NCI-H1092 treated with DMSO at 0.1 percent for 48 hours (cell line): ENCODE measurements at regions not wholly inside any gene's neighbourhood (a gene's known extent, or its start where the extent isn't known, plus 50 kb on each side); places are given as distances from the start of the nearest gene placed in this dataset.
"Not testable (repeated sequence)": the region's sequence is repeated elsewhere in the genome, so short reads cannot be mapped to it uniquely, and the experiment has no call there.

Source experiments
- DNase-seq: peaks from one replicate; lab custom pipeline; 2025; lab: John Stamatoyannopoulos, UW

GRCh38 chr20:43404878-43405277, 52.8 kb upstream of the SRSF6 start:
- DNase-seq, result no peak

DNA sequence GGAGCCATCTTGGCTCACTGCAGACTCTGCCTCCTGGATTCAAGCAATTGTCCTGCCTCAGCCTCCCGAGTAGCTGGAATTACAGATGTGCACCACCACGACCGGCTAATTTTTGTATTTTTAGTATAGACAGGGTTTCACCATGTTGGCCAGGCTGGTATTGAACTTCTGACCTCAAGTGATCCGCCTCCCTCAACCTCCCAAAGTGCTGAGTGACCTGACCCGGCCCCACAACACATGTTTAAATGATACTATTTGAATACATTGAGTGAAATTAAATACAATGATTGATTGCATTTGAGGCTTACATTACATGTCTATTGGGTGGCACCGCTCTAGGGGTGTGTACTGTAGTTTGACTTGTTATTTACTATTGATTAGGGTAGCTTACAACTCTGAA, 56.8 kb upstream of the SRSF6 start:
- DNase-seq, result not testable (repeated sequence)

- no peak for DNase-seq
Measured at GRCh38 chr20:43398676-43399324, 58.9 kb upstream of the SRSF6 start.

DNA sequence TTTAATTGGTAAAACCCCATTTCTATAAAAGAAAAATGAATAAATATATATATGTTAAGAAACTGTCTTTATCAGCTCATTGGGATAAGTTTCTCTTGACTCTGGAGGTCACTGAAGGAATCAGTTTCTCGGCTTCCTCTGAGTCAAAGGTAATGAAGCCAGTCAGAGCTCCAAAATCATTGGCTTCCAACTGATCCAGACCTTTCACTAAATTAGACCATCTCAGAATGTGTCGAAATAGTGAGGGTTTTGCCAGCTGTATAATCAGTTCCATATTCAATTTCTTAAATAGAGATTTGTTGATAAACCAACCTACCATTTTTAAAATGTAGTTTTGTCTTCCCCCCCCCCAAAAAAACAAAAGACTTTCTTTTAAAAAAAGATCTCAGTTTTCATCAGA, 60.5 kb upstream of the SRSF6 start:
- no peak for DNase-seq

DNA sequence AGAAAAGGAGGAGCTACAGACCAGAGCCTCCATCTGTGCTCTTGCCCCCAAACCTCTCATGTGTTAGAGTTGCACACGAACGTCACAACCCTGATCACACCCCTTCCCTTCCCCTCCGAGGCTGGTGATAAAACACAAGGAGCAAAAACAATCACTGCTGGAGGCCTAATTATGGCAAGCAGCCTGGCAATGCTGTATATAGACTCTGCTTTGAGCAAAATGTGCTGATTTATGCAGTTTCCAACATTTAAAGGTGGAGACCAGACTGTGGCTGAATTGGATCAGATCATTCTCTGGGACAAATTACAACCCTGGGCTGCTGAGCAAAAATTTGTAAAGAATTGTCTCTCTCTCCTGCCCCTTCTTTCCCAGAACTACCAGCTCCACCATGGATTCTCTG, 64.6 kb upstream of the SRSF6 start:
- no peak for DNase-seq

GRCh38 chr20:43392561-43392960, 65.1 kb upstream of the SRSF6 start:
- DNase-seq, result no peak

DNA sequence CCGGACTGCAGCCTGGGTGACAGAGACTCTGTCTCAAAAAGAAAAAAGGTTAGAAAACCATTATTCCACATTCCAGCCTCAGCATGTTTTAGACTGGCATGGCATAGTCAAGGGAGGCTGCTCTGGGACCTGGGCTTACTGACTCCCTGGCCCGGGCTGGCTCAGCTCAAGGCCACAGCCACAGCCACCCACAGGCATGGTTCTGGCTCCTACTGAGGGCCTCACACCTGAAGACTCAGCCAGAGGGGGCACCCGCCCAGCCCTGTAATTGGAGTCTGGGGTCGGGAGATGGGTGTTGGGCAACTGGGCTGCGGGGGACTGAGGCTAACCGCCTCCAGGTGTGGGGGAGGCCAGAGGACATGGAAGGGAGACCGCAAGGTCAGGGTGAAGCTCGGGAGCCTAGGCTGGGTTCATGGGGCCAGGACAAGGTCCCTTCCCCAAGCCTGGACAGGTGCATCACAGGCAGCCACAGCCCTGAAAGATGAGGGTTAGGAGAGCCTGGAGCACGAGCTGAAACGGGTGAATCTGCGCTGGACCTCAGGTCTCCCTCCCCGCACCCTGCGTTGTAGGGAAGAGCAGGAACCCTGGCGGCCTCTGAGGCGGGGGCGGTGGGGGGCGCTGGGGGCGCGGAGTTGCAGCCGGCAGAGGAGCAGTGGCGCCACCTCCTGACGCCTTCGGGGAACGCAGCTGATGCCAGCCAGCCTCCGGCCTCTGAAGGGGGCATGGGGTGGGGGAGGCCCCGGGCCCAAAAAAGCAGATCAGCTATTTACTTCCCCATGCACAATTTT, 67.7 kb upstream of the SRSF6 start:
- DNase-seq, result no peak

GRCh38 chr20:43389211-43389610, 68.5 kb upstream of the SRSF6 start:
- no peak for DNase-seq

DNA sequence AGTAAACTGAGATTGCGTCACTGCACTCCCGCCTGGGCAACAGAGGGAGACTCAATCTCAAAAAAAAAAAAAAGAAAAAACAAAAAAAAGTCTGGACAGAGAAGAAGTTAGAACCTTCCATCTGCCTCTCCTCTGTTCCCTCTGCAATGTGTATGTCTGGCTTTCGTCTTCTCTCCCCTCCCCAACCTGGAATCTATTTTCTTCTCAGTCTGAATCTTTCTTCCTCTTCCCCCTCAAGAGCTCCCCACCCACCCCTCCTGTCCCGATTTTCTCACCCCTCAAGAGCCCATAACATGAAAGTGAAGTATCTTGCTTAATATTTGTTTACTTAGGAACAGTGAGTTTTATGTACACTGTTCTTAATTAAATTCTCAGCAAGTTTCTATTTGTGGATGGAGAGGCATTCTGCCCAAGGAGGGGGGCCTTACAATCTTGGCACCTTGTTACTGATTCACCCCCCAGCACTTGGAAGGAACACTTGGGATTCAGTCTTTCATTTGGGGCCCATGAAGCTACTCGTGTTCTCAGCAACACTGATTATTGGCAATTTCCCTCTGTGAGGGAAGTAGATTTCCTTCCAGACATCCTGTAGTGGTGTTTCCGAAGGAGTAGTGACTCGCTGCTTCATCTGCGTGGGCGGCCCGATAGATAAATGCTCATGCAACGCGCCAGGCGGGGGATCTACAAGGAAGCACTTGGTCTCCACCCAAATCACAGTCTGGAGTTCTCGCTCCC, 69.3 kb upstream of the SRSF6 start:
- no peak for DNase-seq

GRCh38 chr20:43387737-43388136, 70.0 kb upstream of the SRSF6 start:
- DNase-seq, result no peak

DNA sequence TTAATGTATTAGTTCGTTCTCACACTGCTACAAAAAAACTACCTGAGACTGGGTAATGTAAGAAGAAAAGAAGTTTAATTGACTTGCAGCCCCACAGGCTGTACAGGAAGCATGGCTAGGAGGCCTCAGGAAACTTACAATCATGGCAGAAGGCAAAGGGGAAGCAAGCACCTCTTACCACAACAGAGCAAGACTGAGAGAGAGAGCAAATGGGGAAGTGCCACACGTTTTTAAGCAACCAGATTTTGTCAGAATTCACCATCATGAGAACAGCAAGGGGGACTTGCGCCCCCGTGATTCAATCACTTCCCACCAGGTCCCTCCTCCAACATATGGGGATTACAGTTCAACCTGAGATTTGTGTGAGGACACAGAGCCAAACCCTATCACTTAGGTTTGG, 70.8 kb upstream of the SRSF6 start:
- DNase-seq, result no peak

DNA sequence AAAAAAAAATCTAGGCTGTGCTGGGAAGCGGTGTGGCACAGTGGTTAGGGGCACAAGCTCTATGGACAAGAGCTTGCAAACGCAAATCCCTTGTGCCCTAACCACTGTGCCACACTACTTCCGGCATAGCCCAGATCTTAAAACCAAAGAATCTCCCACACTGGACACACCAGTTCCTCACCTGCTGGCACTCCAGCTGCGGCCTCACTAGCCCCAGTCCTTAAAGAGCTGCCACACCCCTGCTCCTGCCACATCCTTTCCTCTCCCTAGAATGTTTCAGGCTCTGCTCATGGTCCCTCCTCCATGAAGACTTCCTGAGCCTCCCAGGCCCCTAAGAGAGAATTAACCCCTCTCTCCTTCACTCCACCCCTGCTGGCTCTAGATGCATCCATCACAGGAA, 71.8 kb upstream of the SRSF6 start:
- DNase-seq, result no peak

DNA sequence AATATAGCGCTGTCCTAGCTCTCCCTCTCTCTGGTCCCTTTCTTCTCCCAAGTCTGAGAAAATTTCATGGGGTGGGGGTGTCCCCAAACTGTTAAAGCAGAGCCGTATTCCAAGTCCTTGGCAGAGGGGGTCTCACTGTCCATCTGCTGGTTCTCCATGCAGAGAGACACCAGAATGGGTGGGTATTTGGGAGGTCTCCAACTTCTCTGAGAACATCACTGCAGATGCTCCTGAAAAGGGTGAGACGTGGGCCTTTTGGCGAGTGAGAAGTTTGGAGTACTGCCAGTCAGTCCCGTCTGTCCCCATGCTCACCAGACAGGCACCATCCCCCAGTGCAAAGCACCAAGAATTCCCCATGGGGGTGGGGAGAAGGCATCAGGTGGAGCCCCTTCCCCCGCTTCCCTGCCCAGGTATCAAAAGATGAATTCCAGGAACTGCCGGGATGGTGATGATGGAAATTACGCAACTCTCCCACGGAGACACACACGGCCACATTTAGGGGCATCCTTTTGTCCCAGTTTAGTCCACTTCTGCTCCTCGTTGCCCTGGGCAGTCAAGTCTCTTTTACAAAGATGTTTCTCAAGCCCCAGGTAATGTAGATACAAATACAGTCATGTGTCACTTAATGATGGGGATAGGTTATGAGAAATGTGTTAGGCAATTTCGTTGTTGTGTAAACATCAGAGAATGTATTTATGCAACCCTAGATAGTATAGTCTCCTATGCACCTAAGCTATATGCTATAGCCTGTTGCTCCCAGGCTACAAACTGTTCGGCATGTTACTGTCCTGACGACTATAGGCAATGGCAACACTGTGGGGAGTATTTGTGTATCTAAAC, 73.4 kb upstream of the SRSF6 start:
- no peak for DNase-seq

DNA sequence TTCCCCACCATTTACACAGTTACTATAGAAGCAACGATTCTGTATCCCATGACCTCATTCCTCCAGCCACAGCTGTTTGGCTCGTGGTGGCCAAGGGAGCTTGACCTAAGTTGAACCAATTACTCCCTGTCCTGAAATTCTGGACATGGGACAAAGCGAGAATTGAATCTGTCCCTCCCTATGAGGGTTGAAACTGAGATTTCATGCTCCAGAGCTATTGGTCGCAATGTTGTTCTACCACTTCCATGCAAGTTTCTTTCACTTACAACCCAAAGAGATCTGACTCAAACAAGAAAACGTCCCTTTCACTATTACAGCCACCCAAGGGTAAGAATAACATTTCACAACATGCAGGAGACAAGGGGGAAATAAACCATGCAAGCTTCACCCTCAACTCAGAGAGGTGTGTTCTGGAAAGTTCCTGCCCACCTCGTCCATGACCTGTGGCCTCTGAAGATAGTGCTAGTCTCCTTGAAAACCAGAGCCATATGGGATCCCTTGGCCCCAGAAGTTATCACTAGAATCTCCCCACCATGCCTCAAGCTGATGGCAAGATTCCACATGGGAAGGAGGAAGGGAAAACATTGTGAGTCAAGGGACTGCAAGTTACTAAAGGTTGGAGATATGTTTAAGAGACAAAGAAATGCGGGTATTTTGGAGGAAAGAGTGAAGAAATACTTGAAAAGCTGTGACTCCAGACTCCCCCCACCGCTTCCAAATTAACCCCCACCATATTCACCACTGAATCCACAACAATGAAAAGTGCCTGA, 74.5 kb upstream of the SRSF6 start:
- no peak for DNase-seq

DNA sequence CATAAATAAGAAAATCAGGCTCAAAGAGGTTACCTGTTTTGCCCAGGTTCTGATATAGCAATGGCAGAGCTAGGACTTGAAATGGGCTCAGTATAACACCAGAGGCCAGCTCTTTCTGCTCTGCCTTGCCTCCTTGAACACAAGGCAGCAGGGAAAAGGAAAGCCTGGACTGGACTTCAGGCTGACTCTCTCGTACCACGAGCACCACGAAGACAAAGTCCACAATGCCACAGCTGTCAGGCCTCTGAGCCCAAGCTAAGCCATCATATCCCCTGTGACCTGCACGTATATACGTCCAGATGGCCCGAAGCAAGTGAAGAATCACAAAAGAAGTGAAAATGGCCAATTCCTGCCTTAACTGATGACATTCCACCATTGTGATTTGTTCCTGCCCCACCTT, 75.6 kb upstream of the SRSF6 start:
- not testable (repeated sequence) for DNase-seq

DNA sequence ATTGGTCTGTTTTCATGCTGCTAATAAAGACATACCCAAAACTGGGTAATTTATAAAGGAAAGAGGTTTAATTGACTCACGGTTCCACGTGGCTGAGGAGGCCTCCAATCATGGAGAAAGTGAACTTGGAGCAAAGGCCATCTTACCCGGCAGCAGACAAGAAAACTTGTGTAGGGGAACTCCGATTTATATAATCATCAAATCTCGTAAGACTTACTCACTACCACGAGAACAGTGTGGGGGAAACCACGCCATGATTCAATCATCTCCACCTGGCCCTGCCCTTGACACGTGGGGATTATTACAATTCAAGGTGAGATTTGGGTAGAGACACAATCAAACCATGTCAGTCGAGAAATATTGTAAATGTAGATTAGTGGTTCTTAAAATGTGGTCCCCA, 76.2 kb upstream of the SRSF6 start:
- DNase-seq, result not testable (repeated sequence)

DNA sequence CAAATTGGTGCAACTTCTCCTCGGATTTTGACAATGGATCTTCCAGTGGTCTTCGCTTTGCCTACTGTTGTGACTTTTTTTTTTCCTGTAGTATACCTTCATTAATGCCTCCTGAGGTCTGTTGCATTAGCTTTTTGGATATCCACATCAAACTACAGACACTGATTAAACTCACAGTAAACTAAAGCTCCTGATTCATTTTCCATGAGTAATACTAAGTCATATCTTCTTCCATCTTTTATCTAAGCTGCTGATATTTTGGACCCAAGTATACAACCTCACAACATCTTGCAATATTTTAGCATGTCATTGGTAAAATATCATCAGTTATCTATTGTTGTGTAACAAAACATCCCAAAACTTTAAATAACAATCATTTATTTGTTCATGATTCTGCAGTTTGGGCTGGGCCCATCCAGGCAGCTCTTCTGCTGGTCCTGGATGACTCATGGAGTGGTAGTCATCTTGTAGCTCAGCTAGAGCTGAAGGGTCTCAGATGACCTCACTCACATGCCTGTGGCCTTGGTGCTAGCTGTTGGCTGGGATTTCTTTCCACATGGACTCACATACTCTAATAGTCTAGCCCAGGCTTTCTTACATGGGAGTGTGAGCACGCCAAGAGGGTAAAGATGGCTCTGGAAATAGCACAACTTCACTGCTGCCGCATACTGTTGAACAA, 78.3 kb upstream of the SRSF6 start:
- DNase-seq, result no peak

DNA sequence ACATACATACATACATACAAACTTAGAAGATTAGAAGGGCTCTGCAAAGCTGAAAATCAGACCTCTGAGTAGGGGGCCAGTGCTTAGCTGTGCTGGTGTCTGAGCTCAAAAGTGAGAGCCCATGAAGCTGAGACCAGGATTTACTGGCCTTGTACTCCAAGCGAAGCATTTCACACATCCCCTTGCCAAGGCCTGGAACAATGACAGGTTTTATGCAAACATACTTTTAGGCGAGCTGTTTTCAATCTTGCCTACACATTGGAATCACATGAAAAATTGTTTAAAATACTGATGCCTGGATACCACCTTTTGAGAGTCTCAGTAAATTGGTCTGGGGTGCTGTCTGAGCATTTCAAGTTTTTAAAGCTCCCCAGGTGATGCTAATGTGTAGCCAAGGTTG, 80.9 kb upstream of the SRSF6 start:
- no peak for DNase-seq

DNA sequence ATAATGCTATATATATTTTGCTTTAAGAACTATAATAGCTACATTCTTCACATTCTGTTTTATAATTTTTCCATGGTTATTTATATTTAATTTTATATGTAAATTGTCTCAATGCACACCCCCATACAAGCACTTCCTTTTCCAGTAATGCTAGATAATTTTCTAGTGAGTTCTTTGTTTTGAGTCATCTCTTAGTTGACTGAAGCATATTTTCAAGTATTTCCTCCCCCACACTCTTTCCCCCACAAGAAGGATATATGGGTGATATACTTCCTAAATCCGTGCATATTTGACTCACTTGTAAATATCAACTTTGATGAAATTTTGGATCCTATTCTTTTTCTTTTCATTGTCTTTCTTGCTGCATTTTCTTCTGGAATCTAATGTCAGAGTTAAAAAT, 82.1 kb upstream of the SRSF6 start:
- DNase-seq, result no peak

- no peak for DNase-seq
Measured at GRCh38 chr20:43372051-43372450, 85.6 kb upstream of the SRSF6 start.

DNA sequence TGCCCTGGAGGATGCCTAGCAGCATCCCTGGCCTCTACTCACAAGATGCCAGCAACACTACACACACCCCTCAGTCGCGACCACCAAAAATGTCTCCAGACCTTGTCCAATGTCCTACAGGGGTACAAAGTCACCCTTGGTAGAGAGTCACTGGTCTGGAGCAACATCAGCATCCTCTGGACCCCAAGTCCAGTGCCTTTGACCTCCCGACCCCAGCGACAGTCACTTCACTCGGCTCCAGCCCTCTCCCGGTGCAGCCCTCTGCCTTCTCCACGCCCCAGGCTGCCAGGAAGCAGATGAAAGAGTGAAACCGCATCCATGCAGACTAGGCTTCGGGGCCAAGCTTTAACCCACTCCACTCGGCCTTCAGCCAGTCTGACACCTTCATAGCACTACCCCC, 92.0 kb upstream of the SRSF6 start:
- no peak for DNase-seq
